SIG-M5 treated with dmso at 0.1 percent for 504 hours (cell line): ENCODE measurements at regions not wholly inside any gene's neighbourhood (a gene's known extent, or its start where the extent isn't known, plus 50 kb on each side); places are given as distances from the start of the nearest gene placed in this dataset.

Source experiments
- DNase-seq: peaks from one replicate; lab custom pipeline; 2025; ENCODE audit not compliant: unreplicated experiment; lab: John Stamatoyannopoulos, UW

DNA sequence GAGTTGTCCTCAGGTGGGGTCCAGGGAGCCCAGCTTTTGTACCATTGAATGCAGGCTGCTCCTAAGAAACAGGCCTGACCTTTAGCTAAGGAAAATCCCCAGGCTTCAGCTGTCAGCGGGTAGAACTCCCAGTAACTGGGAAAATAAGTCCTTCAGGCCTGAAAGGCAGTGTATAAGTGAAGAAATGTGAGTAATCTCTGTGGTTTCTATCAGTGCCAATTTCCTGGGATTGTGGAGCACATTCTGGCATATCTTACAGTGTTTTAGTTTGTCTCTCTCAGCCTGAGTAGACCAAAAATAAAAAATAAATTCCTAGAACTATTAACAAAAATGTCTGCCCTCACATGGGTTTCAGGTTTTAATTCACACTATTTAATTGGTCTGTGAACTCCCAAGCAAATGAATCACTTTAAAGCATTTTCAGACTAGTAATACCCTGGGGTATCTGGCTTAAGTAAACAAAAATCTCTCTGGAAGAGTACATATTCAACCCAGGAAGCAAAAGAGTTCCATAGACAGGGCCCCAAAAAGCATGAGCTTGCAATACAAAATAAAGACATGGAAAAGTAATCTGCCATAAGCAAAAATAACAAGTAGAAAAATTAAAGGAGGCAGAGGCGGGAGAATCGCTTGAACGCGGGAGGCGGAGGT, 566.2 kb upstream of the NOX3 start:
- no peak for DNase-seq

GRCh38 chr6:156017838-156018237, 562.2 kb upstream of the NOX3 start:
- no peak for DNase-seq

GRCh38 chr6:156016186-156016976, 560.7 kb upstream of the NOX3 start:
- no peak for DNase-seq

DNA sequence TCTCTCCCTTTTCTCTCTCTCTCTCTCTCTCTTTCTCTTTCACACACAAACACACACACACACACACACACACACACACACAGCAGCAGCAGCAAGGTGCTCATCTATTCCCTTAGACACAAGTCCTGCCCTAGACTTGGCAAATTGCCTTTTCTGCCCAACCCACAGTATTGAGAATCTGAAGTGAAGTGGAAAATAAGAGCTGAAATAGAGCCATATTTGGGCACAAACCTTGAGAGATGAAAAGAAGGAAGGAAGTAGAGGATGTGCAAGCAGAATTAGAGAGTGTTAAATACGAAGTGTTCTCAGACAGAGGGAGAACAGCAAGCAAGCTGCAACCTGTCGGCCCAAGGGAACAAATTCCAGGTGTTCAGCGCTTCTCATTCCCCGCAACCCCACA, 557.5 kb upstream of the NOX3 start:
- DNase-seq, result no peak

DNA sequence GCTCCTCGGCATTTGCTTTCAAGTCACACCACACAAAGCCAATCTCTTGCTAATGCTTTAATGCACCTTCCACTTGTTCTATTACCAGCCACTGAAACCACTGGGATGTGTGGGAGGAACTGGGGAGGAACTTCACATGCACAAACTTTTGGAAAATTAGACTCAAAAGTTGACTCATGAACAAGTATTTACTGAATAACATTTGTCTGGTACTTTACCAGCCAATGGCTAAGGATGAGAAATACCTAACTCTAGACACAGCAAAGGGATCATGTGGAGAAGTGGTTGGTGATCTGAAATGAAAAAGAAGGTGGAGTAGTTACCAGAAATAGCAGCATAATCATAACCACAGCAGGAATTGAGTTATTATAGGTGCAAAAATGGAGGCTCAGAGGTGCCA, 554.0 kb upstream of the NOX3 start:
- DNase-seq, result no peak

DNA sequence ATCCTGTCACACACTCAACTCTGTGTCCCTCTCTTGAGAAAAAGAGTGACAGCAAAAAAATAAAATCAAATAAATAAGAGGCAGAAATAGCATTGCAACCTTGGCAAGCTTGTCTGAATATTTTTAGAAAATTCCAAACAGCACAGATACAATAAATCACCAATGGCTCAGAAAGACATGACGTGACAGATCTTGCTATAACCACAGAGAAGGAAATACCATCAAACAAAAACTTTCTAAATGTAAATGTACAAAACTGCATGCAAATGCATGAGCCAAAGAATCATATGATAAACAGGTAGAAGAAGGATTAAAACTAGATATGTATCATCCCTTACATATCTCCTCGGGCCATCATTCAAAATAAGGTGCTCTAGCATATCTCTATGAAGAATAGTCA, 549.2 kb upstream of the NOX3 start:
- no peak for DNase-seq

GRCh38 chr6:155996151-155996550, 540.5 kb upstream of the NOX3 start:
- DNase-seq, result no peak

DNA sequence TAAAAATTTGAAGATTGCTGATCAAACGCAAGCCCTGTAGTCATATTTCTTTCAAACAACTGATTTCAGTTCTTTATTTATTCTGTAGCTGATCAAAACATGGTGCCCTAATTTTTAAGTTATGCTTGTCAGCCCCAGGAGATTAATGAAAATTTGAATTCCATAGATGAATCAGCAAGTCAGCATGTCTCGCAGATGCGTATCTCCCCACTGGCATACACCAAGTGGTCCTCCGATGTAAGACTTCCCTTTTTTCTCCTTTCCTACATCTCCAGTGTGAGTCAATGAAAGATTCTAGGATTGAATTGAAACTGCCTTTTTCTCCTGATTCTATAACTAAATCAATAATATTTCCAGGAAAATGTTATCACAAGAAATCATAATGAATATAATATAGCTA, 539.6 kb upstream of the NOX3 start:
- DNase-seq, result no peak

DNA sequence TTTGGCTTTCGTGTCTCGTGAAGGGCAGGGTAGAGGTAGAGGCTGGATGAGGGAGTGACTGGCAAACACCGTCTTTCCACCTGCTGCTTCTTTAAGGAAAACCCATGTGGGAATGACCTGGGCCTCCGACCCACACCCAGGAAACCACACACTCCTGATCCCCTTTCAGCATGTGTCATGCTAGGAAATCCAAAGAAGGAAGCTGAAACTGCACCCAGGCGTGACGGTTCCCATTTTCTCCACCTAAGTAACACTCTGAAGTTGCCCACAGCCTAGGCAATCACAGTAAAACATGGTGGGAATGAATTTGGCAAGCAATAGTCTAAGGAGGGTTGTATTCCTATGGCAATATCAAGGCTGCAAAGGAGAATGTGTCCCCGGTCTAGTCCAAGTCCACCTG, 538.4 kb upstream of the NOX3 start:
- DNase-seq, result no peak

DNA sequence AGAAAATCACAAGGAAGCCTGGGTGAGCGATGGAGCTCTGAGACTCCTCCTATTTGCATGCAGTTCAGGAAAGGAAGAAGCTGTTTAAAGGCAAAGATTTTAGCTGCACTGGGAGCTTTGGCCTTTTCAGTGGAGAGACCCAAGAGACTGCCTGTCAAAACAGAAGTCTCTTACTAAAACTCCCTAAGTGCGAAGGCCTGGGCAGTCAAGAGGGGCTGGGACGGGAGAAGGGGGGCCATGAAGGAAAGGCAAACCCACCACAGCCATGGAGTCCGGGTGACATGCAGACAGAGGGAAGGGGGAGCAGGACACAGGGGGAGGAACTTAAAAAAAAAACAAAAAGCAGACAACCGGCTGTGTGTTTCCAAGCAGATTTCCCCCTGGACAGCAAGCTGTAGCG, 537.6 kb upstream of the NOX3 start:
- no peak for DNase-seq

- no peak for DNase-seq
Measured at GRCh38 chr6:155985660-155986138, 530.1 kb upstream of the NOX3 start.

DNA sequence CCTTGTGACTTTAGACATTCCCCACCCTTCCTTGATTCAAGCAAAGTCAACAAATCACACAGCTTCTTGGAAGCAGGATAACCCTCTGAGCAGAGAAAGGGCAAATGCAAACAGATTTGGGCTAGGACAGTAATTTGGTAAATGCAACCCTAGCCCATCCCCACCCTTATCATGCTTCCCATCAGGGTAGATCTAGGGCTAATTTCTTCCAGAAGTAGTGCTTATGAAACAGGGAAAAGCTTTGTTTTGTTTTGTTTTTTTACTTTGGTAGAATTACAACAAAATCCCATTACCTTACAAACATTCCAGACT, 525.1 kb upstream of the NOX3 start:
- no peak for DNase-seq

GRCh38 chr6:155980014-155980767, 524.6 kb upstream of the NOX3 start:
- DNase-seq, result no peak

- no peak for DNase-seq
Measured at GRCh38 chr6:155975506-155975905, 519.9 kb upstream of the NOX3 start.

DNA sequence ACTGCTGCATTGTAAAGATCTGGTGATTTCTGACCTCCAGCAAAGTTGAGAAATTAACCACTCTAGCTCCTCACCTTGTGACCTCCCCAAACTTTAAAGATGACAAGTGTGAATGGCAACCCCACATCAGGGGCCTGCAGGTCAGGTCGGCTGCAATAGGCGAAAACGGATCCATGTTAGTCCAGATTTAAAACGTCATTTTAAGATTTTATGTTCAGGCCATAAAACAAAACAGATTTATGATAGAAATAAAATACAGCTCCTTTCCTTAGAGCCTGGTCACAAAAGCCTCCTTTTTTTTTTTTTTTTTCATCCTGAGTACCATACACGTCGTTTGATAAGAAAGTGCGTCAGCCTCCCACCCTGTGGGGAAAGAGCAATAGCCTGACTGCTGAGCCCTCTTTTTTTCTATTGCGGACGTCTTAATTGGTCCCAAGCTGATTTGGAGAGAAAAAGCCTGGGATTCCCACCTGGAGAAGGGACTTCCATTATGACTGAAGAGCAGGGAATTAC, 519.2 kb upstream of the NOX3 start:
- DNase-seq, result no peak

GRCh38 chr6:155974359-155974758, 518.7 kb upstream of the NOX3 start:
- DNase-seq, result no peak

- no peak for DNase-seq
Measured at GRCh38 chr6:155970876-155971708, 515.5 kb upstream of the NOX3 start.

- DNase-seq, result no peak
Measured at GRCh38 chr6:155970472-155970871, 514.8 kb upstream of the NOX3 start.

DNA sequence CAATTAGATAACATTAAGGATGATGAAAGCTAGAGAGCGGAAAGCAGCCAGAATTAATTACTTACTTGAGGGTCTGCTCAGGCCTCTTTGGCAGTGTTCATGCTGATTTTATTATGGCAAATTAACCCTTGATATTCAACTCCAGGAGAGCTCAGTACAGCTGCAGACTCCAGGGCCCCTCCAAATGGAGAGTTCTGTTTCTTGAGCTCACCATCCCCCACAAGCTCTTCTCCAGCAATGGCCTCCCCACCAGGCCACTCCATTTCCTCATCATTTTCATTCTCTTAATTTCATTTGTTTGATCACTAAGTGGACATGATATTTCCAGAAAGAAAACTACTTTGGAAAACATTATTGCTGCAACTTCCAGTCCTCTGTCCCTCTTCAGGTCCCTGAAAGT, 513.3 kb upstream of the NOX3 start:
- no peak for DNase-seq

- no peak for DNase-seq
Measured at GRCh38 chr6:155967322-155967721, 511.7 kb upstream of the NOX3 start.

GRCh38 chr6:155964544-155964943, 508.9 kb upstream of the NOX3 start:
- no peak for DNase-seq
